ENCODE measurements at regions not wholly inside any gene's neighbourhood (a gene's known extent, or its start where the extent isn't known, plus 50 kb on each side); places are given as distances from the start of the nearest gene placed in this dataset.

GRCh38 chr10:2099321-2099720 lies 362.0 kb upstream of the ADARB2 start:
- intact Hi-C loops (cut with DNase I), result no loop called here
- TF ChIP-seq CTCF (IDR thresholded peaks at IDR 0.05), result no peak
- Histone ChIP-seq H3K27me3 (no peaks in the 10 kb centered on the region), H3K4me1 (no peaks in the 10 kb centered on the region), H3K27ac (no peak overlapping the region), H3K9me3 (no peaks in the 10 kb centered on the region), H3K36me3 (no peaks in the 10 kb centered on the region), H3K4me3 (no peak overlapping the region)
- no peak for ATAC-seq
- DNase-seq, result no peak

GRCh38 chr10:2097937-2098336 lies 360.6 kb upstream of the ADARB2 start:
- Histone ChIP-seq H3K36me3 (no peaks in the 10 kb centered on the region), H3K9me3 (no peaks in the 10 kb centered on the region), H3K4me1 (no peaks in the 10 kb centered on the region), H3K27me3 (no peaks in the 10 kb centered on the region), H3K4me3 (no peak overlapping the region), H3K27ac (no peak overlapping the region)
- DNase-seq (no peak), ATAC-seq (no peak)
- intact Hi-C loops (cut with DNase I), result no loop called here
- TF ChIP-seq CTCF (IDR thresholded peaks at IDR 0.05), result no peak

- intact Hi-C loops (cut with DNase I), result no loop called here
- no peak overlapping the region for H3K4me3 ChIP-seq
- H3K36me3 ChIP-seq, result no peaks in the 10 kb centered on the region
- no peaks in the 10 kb centered on the region for H3K9me3 ChIP-seq
- H3K27me3 ChIP-seq, result no peaks in the 10 kb centered on the region
- no peak for ATAC-seq
- DNase-seq, result no peak
- TF ChIP-seq CTCF (IDR thresholded peaks at IDR 0.05), result no peak
- no peak overlapping the region for H3K27ac ChIP-seq
- no peaks in the 10 kb centered on the region for H3K4me1 ChIP-seq
Measured at GRCh38 chr10:2094171-2094570, 356.8 kb upstream of the ADARB2 start.

GRCh38 chr10:2083591-2083990 lies 346.3 kb upstream of the ADARB2 start:
- DNase-seq, result no peak

GRCh38 chr10:2081501-2081900 lies 344.2 kb upstream of the ADARB2 start:
- ATAC-seq (peak; percentile 52), DNase-seq (no peak)
- no peak overlapping the region for H3K27ac ChIP-seq
- H3K36me3 ChIP-seq, result no peaks in the 10 kb centered on the region
- no peaks in the 10 kb centered on the region for H3K9me3 ChIP-seq
- intact Hi-C loops (cut with DNase I), result no loop called here
- no peaks in the 10 kb centered on the region for H3K27me3 ChIP-seq
- TF ChIP-seq CTCF (IDR thresholded peaks at IDR 0.05), result no peak
- no peak overlapping the region for H3K4me3 ChIP-seq
- no peaks in the 10 kb centered on the region for H3K4me1 ChIP-seq

More at GRCh38 chr10:2083591-2083990, 346.3 kb upstream of the ADARB2 start:
- H3K27ac ChIP-seq, result no peak overlapping the region
- no peak for TF ChIP-seq CTCF (IDR thresholded peaks at IDR 0.05)
- H3K9me3 ChIP-seq, result no peaks in the 10 kb centered on the region
- intact Hi-C loops (cut with DNase I), result no loop called here
- no peaks in the 10 kb centered on the region for H3K4me1 ChIP-seq
- no peak overlapping the region for H3K4me3 ChIP-seq
- H3K27me3 ChIP-seq, result no peaks in the 10 kb centered on the region
- H3K36me3 ChIP-seq, result no peaks in the 10 kb centered on the region
- peak; percentile 14 for ATAC-seq

- Histone ChIP-seq H3K36me3 (no peaks in the 10 kb centered on the region), H3K27me3 (no peaks in the 10 kb centered on the region), H3K27ac (no peak overlapping the region), H3K9me3 (no peaks in the 10 kb centered on the region), H3K4me3 (no peak overlapping the region), H3K4me1 (no peaks in the 10 kb centered on the region)
- intact Hi-C loops (cut with DNase I), result no loop called here
- TF ChIP-seq CTCF (IDR thresholded peaks at IDR 0.05), result no peak
- DNase-seq (no peak), ATAC-seq (no peak)
Measured at GRCh38 chr10:2079603-2080078, 342.3 kb upstream of the ADARB2 start.

Measured in upper lobe of right lung (tissue), 1 donor.